IPS-15b (cell line): ENCODE measurements at regions not wholly inside any gene's neighbourhood (a gene's known extent, or its start where the extent isn't known, plus 50 kb on each side); places are given as distances from the start of the nearest gene placed in this dataset.

ENCODE experiments used
- H3K27me3 ChIP-seq: one replicate; pipeline ENCODE4 v1.6.1; 2013; ENCODE audit warnings: low read length; ENCODE audit not compliant: control insufficient read depth, insufficient read depth
- H3K36me3 ChIP-seq: one replicate; pipeline ENCODE4 v1.6.1; 2013; ENCODE audit warnings: low read length; ENCODE audit not compliant: control insufficient read depth, insufficient read depth
- H3K4me1 ChIP-seq: one replicate; pipeline ENCODE4 v1.6.1; 2013; ENCODE audit warnings: mild to moderate bottlenecking, low read length; ENCODE audit not compliant: control insufficient read depth, insufficient read depth
- H3K4me3 ChIP-seq: one replicate; pipeline ENCODE4 v1.5.1; 2013; ENCODE audit warnings: low read depth, low read length
- H3K9ac ChIP-seq: one replicate; pipeline ENCODE4 v1.6.1; 2013; ENCODE audit warnings: low read depth, mild to moderate bottlenecking, low read length
- H3K9me3 ChIP-seq: one replicate; pipeline ENCODE4 v1.6.1; 2013; ENCODE audit warnings: mild to moderate bottlenecking, low read length; ENCODE audit not compliant: control insufficient read depth, insufficient read depth

- Histone ChIP-seq H3K4me1 (peaks cover 20% of the 10 kb centered on the region), H3K36me3 (no peaks in the 10 kb centered on the region), H3K27me3 (no peaks in the 10 kb centered on the region), H3K9ac (no peak overlapping the region), H3K9me3 (no peaks in the 10 kb centered on the region), H3K4me3 (no peak overlapping the region)
Measured at GRCh38 chr15:96170979-96171739, 159.3 kb upstream of the NR2F2 start.

GRCh38 chr15:96171853-96172296 lies 158.6 kb upstream of the NR2F2 start:
- Histone ChIP-seq H3K36me3 (no peaks in the 10 kb centered on the region), H3K4me1 (peaks cover 16% of the 10 kb centered on the region), H3K9ac (no peak overlapping the region), H3K4me3 (no peak overlapping the region), H3K27me3 (no peaks in the 10 kb centered on the region), H3K9me3 (no peaks in the 10 kb centered on the region)

GRCh38 chr15:96172417-96172816 lies 158.1 kb upstream of the NR2F2 start:
- Histone ChIP-seq H3K4me1 (peaks cover 14% of the 10 kb centered on the region), H3K27me3 (no peaks in the 10 kb centered on the region), H3K36me3 (no peaks in the 10 kb centered on the region), H3K9me3 (no peaks in the 10 kb centered on the region), H3K4me3 (no peak overlapping the region), H3K9ac (no peak overlapping the region)

GRCh38 chr15:96176831-96177230 lies 153.7 kb upstream of the NR2F2 start:
- H3K9me3 ChIP-seq = no peaks in the 10 kb centered on the region
- H3K4me3 ChIP-seq = no peak overlapping the region
- peaks cover 2% of the 10 kb centered on the region for H3K27me3 ChIP-seq
- no peaks in the 10 kb centered on the region for H3K36me3 ChIP-seq
- H3K4me1 ChIP-seq = peaks cover 5% of the 10 kb centered on the region
- no peak overlapping the region for H3K9ac ChIP-seq

GRCh38 chr15:96177279-96177678 lies 153.2 kb upstream of the NR2F2 start:
- Histone ChIP-seq H3K4me3 (no peak overlapping the region), H3K9me3 (no peaks in the 10 kb centered on the region), H3K27me3 (peaks cover 2% of the 10 kb centered on the region), H3K4me1 (peaks cover 4% of the 10 kb centered on the region), H3K36me3 (no peaks in the 10 kb centered on the region), H3K9ac (no peak overlapping the region)

GRCh38 chr15:96180087-96180748 lies 150.3 kb upstream of the NR2F2 start:
- Histone ChIP-seq H3K9me3 (no peaks in the 10 kb centered on the region), H3K27me3 (peaks cover 2% of the 10 kb centered on the region), H3K4me3 (no peak overlapping the region), H3K9ac (no peak overlapping the region), H3K36me3 (no peaks in the 10 kb centered on the region), H3K4me1 (peaks cover 7% of the 10 kb centered on the region)

GRCh38 chr15:96181217-96181616 lies 149.3 kb upstream of the NR2F2 start:
- no peak overlapping the region for H3K9ac ChIP-seq
- peaks cover 7% of the 10 kb centered on the region for H3K4me1 ChIP-seq
- no peaks in the 10 kb centered on the region for H3K36me3 ChIP-seq
- no peaks in the 10 kb centered on the region for H3K9me3 ChIP-seq
- H3K27me3 ChIP-seq = peaks cover 2% of the 10 kb centered on the region
- H3K4me3 ChIP-seq = no peak overlapping the region

GRCh38 chr15:96181873-96182301 lies 148.6 kb upstream of the NR2F2 start:
- Histone ChIP-seq H3K36me3 (no peaks in the 10 kb centered on the region), H3K27me3 (peaks cover 2% of the 10 kb centered on the region), H3K9ac (no peak overlapping the region), H3K4me1 (peaks cover 7% of the 10 kb centered on the region), H3K4me3 (no peak overlapping the region), H3K9me3 (no peaks in the 10 kb centered on the region)

- H3K9me3 ChIP-seq = no peaks in the 10 kb centered on the region
- H3K27me3 ChIP-seq = peaks cover 2% of the 10 kb centered on the region
- peaks cover 7% of the 10 kb centered on the region for H3K4me1 ChIP-seq
- no peak overlapping the region for H3K4me3 ChIP-seq
- no peaks in the 10 kb centered on the region for H3K36me3 ChIP-seq
- H3K9ac ChIP-seq = no peak overlapping the region
Measured at GRCh38 chr15:96182736-96183513, 147.6 kb upstream of the NR2F2 start.

GRCh38 chr15:96183514-96183850 lies 147.0 kb upstream of the NR2F2 start:
- peaks cover 7% of the 10 kb centered on the region for H3K4me1 ChIP-seq
- H3K36me3 ChIP-seq = no peaks in the 10 kb centered on the region
- no peak overlapping the region for H3K9ac ChIP-seq
- H3K4me3 ChIP-seq = no peak overlapping the region
- no peaks in the 10 kb centered on the region for H3K9me3 ChIP-seq
- peaks cover 2% of the 10 kb centered on the region for H3K27me3 ChIP-seq

GRCh38 chr15:96183867-96184266 lies 146.6 kb upstream of the NR2F2 start:
- peaks cover 7% of the 10 kb centered on the region for H3K4me1 ChIP-seq
- H3K9me3 ChIP-seq = no peaks in the 10 kb centered on the region
- no peaks in the 10 kb centered on the region for H3K36me3 ChIP-seq
- H3K9ac ChIP-seq = no peak overlapping the region
- H3K4me3 ChIP-seq = no peak overlapping the region
- peaks cover 2% of the 10 kb centered on the region for H3K27me3 ChIP-seq
